GM23248 (cell line): ENCODE measurements at regions not wholly inside any gene's neighbourhood (a gene's known extent, or its start where the extent isn't known, plus 50 kb on each side); places are given as distances from the start of the nearest gene placed in this dataset.

Source experiments
- DNase-seq: peaks from one replicate; pipeline ENCODE4 v3.0.0-alpha.2; 2015
- H2AFZ ChIP-seq: fragments of 200-600 bp; sonication (generic); 2 replicates; pipeline ENCODE4 v1.6.1; 2016; ENCODE audit warnings: antibody characterized with exemption
- H3F3A ChIP-seq: fragments of 200-600 bp; sonication (generic); 2 replicates; pipeline ENCODE4 v1.6.1; 2016; ENCODE audit warnings: mild to moderate bottlenecking, antibody characterized with exemption, mixed run types; ENCODE audit not compliant: insufficient read depth
- H3K27ac ChIP-seq: fragments of 200-600 bp; sonication (generic); 2 replicates; pipeline ENCODE4 v1.5.1; 2016; ENCODE audit warnings: mild to moderate bottlenecking
- H3K27me3 ChIP-seq: fragments of 200-600 bp; sonication (generic); replicated peaks from 2 replicates; pipeline ENCODE4 v1.6.1; 2016; ENCODE audit warnings: mild to moderate bottlenecking; ENCODE audit not compliant: insufficient read depth
- H3K36me3 ChIP-seq: fragments of 200-600 bp; sonication (generic); 2 replicates; pipeline ENCODE4 v1.6.1; 2016; ENCODE audit warnings: low read depth, mild to moderate bottlenecking
- H3K4me1 ChIP-seq: fragments of 200-600 bp; sonication (generic); 2 replicates; pipeline ENCODE4 v1.6.1; 2016; ENCODE audit warnings: mild to moderate bottlenecking; ENCODE audit not compliant: insufficient read depth
- H3K4me2 ChIP-seq: fragments of 200-600 bp; sonication (generic); one replicate; pipeline ENCODE4 v1.6.1; 2016; ENCODE audit warnings: mild to moderate bottlenecking; ENCODE audit not compliant: unreplicated experiment
- H3K4me3 ChIP-seq: fragments of 200-600 bp; sonication (generic); 2 replicates; pipeline ENCODE4 v1.5.1; 2016; ENCODE audit warnings: mild to moderate bottlenecking
- H3K79me2 ChIP-seq: fragments of 200-600 bp; sonication (generic); 2 replicates; pipeline ENCODE4 v1.6.1; 2016; ENCODE audit warnings: mild to moderate bottlenecking; ENCODE audit not compliant: insufficient read depth
- H3K9ac ChIP-seq: fragments of 200-600 bp; sonication (generic); 2 replicates; pipeline ENCODE4 v1.6.1; 2016; ENCODE audit warnings: mild to moderate bottlenecking
- H3K9me2 ChIP-seq: fragments of 200-600 bp; sonication (generic); 2 replicates; pipeline ENCODE4 v1.6.1; 2016; ENCODE audit warnings: mixed run types, mild to moderate bottlenecking, moderate library complexity; ENCODE audit not compliant: insufficient read depth
- H3K9me3 ChIP-seq: fragments of 200-600 bp; sonication (generic); one replicate; pipeline ENCODE4 v1.6.1; 2017; ENCODE audit warnings: low read depth
- H4K20me1 ChIP-seq: fragments of 200-600 bp; sonication (generic); 2 replicates; pipeline ENCODE4 v1.6.0; 2016; ENCODE audit not compliant: insufficient read depth
- EZH2 ChIP-seq: fragments of 200-600 bp; sonication (generic); IDR thresholded peaks from 2 replicates; pipeline ENCODE4 v1.6.1; 2018; ENCODE audit warnings: antibody characterized with exemption, mild to moderate bottlenecking; ENCODE audit not compliant: insufficient read depth, poor library complexity, severe bottlenecking
- EZH2phosphoT487 ChIP-seq: fragments of 200-600 bp; sonication (generic); IDR thresholded peaks from 2 replicates; pipeline ENCODE4 v1.6.1; 2018; ENCODE audit warnings: antibody characterized with exemption, moderate library complexity, mild to moderate bottlenecking, low read depth; ENCODE audit not compliant: insufficient read depth
- WGBS, 2 experiments: methylation state at CpG; one replicate each; pipeline ENCODE4 v1.1.6; 2015 to 2017; ENCODE audit warnings: low lambda C conversion rate in 2 of 2, low coverage in 1 of 2; ENCODE audit errors: missing lambda C conversion rate in 2 of 2; 5-methylcytosine and 5-hydroxymethylcytosine counted together
- in situ Hi-C: fragments of 300-500 bp; cut with MboI; formaldehyde crosslinking; loops from 2 replicates; pipeline ENCODE4 v1.15.0; 2020

- 40% methylated on average over 8 of the region's 8 CpGs for WGBS, 2 experiments
- TF ChIP-seq EZH2phosphoT487 = no peak
- no peak for TF ChIP-seq EZH2
- Histone ChIP-seq H3K79me2 (no peaks in the 10 kb centered on the region), H3K9me3 (no peaks in the 10 kb centered on the region), H3K9ac (no peak overlapping the region), H4K20me1 (no peaks in the 10 kb centered on the region), H2AFZ (no peak overlapping the region), H3F3A (no peaks in the 10 kb centered on the region), H3K27me3 (no peaks in the 10 kb centered on the region), H3K27ac (no peak overlapping the region), H3K4me2 (no peak overlapping the region), H3K4me3 (no peak overlapping the region), H3K4me1 (no peaks in the 10 kb centered on the region), H3K9me2 (no peaks in the 10 kb centered on the region), H3K36me3 (no peaks in the 10 kb centered on the region)
- in situ Hi-C loops = no loop called here
- DNase-seq = no peak
Measured at GRCh38 chr7:133140994-133141595, 59.2 kb upstream of the CHCHD3 start.

- no peak overlapping the region for H3K27ac ChIP-seq
- in situ Hi-C loops = no loop called here
- WGBS, 2 experiments = 22 to 34% methylated on average over 3 of the region's 3 CpGs
Measured at GRCh38 chr7:133150760-133151159, 68.9 kb upstream of the CHCHD3 start.

DNA sequence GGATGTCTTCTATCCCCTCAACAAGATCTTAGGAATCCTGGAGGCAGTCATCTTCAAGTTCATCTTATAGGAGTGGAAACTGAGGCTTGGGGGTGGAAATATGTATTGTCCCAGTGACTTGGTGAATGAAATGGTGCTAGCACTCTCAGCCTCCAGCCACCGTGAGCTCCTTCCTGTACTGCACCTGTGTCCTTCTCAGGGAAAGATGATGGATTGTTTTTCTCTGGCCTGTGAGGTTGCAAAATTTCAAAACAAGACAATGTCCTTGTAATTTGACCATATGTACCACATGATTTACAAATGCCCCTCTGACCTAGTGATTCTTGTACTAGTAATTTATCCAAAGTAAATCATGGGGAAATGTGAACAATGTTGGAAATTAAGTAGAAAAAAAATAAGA is 71.0 kb upstream of the CHCHD3 start:
- no peak overlapping the region for H2AFZ ChIP-seq
- no peak for TF ChIP-seq EZH2phosphoT487
- H3K9me3 ChIP-seq = no peaks in the 10 kb centered on the region
- no peak for DNase-seq
- H3K9me2 ChIP-seq = no peaks in the 10 kb centered on the region
- no peaks in the 10 kb centered on the region; the same call in 1 of the 2 replicates for H3K27me3 ChIP-seq
- no peaks in the 10 kb centered on the region for H3K36me3 ChIP-seq
- no peaks in the 10 kb centered on the region for H3K79me2 ChIP-seq
- H3K4me1 ChIP-seq = no peaks in the 10 kb centered on the region
- in situ Hi-C loops = no loop called here
- WGBS, 2 experiments = 72 to 78% methylated on average over 1 of the region's 1 CpG
- H3K9ac ChIP-seq = no peak overlapping the region
- H3K4me3 ChIP-seq = no peak overlapping the region
- H4K20me1 ChIP-seq = no peaks in the 10 kb centered on the region
- no peak overlapping the region for H3K4me2 ChIP-seq
- H3K27ac ChIP-seq = no peak overlapping the region
- H3F3A ChIP-seq = no peaks in the 10 kb centered on the region

More at GRCh38 chr7:133150760-133151159, 68.9 kb upstream of the CHCHD3 start:
- Histone ChIP-seq H3K79me2 (no peaks in the 10 kb centered on the region), H3K4me2 (no peak overlapping the region), H3K27me3 (no peaks in the 10 kb centered on the region; the same call in 1 of the 2 replicates), H2AFZ (no peak overlapping the region), H3K9me3 (no peaks in the 10 kb centered on the region), H3F3A (no peaks in the 10 kb centered on the region), H3K36me3 (no peaks in the 10 kb centered on the region), H3K4me1 (no peaks in the 10 kb centered on the region), H4K20me1 (no peaks in the 10 kb centered on the region), H3K4me3 (no peak overlapping the region), H3K9me2 (no peaks in the 10 kb centered on the region), H3K9ac (no peak overlapping the region)
- no peak for DNase-seq
- TF ChIP-seq EZH2phosphoT487 = no peak
- no peak for TF ChIP-seq EZH2

GRCh38 chr7:133155146-133155545 is 73.3 kb upstream of the CHCHD3 start:
- 41 to 44% methylated on average over 4 of the region's 4 CpGs for WGBS, 2 experiments
- Histone ChIP-seq H3K36me3 (no peaks in the 10 kb centered on the region), H3K9me2 (no peaks in the 10 kb centered on the region), H3K27me3 (no peaks in the 10 kb centered on the region), H3F3A (no peaks in the 10 kb centered on the region), H2AFZ (no peak overlapping the region), H3K9me3 (no peaks in the 10 kb centered on the region), H3K4me1 (no peaks in the 10 kb centered on the region), H3K27ac (no peak overlapping the region), H3K4me2 (no peak overlapping the region), H4K20me1 (no peaks in the 10 kb centered on the region), H3K79me2 (no peaks in the 10 kb centered on the region), H3K4me3 (no peak overlapping the region), H3K9ac (no peak overlapping the region)
- in situ Hi-C loops = no loop called here
- peak; percentile 2 for DNase-seq
- TF ChIP-seq EZH2 (no peak), EZH2phosphoT487 (no peak)

DNA sequence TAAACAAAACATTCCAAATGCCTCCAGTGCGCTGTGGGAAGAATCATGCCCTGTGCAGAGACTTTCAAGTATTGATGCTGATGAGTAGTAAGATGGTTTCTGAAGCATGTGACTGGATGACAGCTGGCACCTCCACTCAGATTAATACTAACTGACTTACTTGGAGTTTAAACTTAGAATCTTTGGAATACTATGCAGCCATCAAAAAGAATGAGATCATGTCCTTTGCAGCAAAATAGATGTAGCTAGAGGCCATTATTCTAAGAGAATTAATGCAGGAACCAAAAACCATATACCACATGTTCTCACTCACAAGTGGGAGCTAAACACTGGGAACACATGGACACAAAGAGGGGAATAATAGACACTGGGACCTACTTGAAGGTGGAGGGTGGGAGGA is 73.8 kb upstream of the CHCHD3 start:
- in situ Hi-C loops = no loop called here

More for the DNA sequence above, 73.8 kb upstream of the CHCHD3 start:
- Histone ChIP-seq H4K20me1 (no peaks in the 10 kb centered on the region), H3K4me3 (no peak overlapping the region), H3K9ac (no peak overlapping the region), H3K4me1 (no peaks in the 10 kb centered on the region), H3K36me3 (no peaks in the 10 kb centered on the region), H3K9me2 (no peaks in the 10 kb centered on the region), H3K27me3 (no peaks in the 10 kb centered on the region), H3K79me2 (no peaks in the 10 kb centered on the region), H3K4me2 (no peak overlapping the region), H2AFZ (no peak overlapping the region), H3K9me3 (no peaks in the 10 kb centered on the region), H3K27ac (no peak overlapping the region), H3F3A (no peaks in the 10 kb centered on the region)
- TF ChIP-seq EZH2phosphoT487 (no peak), EZH2 (no peak)
- 64 to 86% methylated on average over 1 of the region's 1 CpG for WGBS, 2 experiments
- no peak for DNase-seq
